ENCODE measurements at regions not wholly inside any gene's neighbourhood (a gene's known extent, or its start where the extent isn't known, plus 50 kb on each side); places are given as distances from the start of the nearest gene placed in this dataset.

DNA sequence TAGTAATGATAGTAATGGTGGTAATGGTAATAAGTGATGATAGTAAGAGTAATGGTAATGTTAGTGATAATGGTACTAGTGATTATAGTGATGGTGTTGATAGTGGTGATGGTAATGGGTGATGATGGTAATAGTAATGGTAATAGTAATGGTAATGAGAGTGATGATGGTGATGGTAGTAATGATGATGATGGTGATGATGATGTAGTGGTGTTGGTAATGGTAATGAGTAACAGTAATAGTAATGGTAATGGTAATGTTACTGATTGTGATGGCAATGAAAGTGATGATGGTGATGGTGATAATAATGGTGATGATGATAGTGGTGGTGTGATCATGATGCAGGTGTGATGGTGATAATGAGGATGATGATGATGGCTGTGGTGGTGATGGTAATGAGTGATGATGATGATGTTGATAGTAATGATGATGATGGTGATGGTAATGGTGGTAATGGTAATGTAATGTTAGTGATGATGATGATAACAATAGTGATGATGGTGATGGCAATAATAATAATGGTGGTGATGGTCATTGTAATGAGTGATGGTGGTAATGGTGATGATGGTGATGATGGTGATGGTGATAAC, 235.0 kb downstream of the MATN1 start:
- TF ChIP-seq, protein P1, sequence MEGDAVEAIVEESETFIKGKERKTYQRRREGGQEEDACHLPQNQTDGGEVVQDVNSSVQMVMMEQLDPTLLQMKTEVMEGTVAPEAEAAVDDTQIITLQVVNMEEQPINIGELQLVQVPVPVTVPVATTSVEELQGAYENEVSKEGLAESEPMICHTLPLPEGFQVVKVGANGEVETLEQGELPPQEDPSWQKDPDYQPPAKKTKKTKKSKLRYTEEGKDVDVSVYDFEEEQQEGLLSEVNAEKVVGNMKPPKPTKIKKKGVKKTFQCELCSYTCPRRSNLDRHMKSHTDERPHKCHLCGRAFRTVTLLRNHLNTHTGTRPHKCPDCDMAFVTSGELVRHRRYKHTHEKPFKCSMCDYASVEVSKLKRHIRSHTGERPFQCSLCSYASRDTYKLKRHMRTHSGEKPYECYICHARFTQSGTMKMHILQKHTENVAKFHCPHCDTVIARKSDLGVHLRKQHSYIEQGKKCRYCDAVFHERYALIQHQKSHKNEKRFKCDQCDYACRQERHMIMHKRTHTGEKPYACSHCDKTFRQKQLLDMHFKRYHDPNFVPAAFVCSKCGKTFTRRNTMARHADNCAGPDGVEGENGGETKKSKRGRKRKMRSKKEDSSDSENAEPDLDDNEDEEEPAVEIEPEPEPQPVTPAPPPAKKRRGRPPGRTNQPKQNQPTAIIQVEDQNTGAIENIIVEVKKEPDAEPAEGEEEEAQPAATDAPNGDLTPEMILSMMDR (IDR thresholded peaks at IDR 0.05; ENCODE audit: low read depth, low read length, poor library complexity, severe bottlenecking): no peak
- no peak for TF ChIP-seq EZH2phosphoT487 (IDR thresholded peaks at IDR 0.05; ENCODE audit: borderline replicate concordance, low read length)
